ENCODE measurements at regions not wholly inside any gene's neighbourhood (a gene's known extent, or its start where the extent isn't known, plus 50 kb on each side); places are given as distances from the start of the nearest gene placed in this dataset.
"Not testable (repeated sequence)": the region's sequence is repeated elsewhere in the genome, so short reads cannot be mapped to it uniquely, and the experiment has no call there.

DNA sequence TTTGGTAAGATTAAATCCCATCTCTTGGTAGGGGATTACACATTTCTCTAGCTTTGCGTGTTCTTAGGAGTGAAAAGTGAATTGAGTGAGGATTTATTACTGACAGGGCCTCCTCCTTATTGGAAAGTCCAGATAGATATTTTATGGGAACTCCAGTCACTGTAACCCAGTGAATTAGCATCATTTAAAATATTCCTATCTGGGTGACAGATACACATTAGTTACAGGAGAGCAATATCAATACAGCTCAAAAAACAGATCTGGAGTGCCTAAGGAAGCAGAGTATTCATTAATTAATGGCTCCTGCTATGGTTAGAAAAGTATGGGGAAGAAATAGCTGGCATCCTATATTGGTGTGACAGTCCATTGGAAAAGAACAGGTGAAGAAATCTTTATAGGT is 248.2 kb downstream of the SLITRK6 start:
- Histone ChIP-seq H4K20me1 (ENCODE audit: control insufficient read depth, insufficient read depth, low read length, poor library complexity, severe bottlenecking) (no peaks in the 10 kb centered on the region), H3K36me3 (replicated peaks in 1 of 2; ENCODE audit: control extremely low read depth in 1 of 2, control insufficient read depth in 1 of 2, extremely low read depth in 1 of 2, insufficient read depth in 2 of 2, low read length in 1 of 2) (no peaks in the 10 kb centered on the region), H3K4me2 (replicated peaks; ENCODE audit: low read depth, low read length, poor library complexity, severe bottlenecking) (no peak overlapping the region), H3K4me3 (ENCODE audit: control extremely low read depth in 1 of 5, extremely low read depth in 1 of 5, insufficient read depth in 1 of 5, low read depth in 2 of 5, low read length in 4 of 5) (no peak overlapping the region), H2AFZ (ENCODE audit: insufficient read depth, low read depth, low read length, poor library complexity, severe bottlenecking) (no peak overlapping the region), H3K27me3 (replicated peaks in 1 of 4; ENCODE audit: control extremely low read depth in 1 of 4, control insufficient read depth in 3 of 4, insufficient read depth in 4 of 4, low read length in 3 of 4) (no peaks in the 10 kb centered on the region), H3K4me1 (ENCODE audit: control insufficient read depth in 2 of 2, insufficient read depth in 2 of 2, low read length in 2 of 2) (no peaks in the 10 kb centered on the region), H3K9ac (ENCODE audit: low read length) (no peak overlapping the region), H3K27ac (ENCODE audit: low read length in 2 of 2) (no peak overlapping the region), H3K9me3 (ENCODE audit: control extremely low read depth in 1 of 3, control insufficient read depth in 2 of 3, insufficient read depth in 1 of 3, low read length in 2 of 3) (peaks cover 0 to 7% (median 1%) of the 10 kb centered on the region in 3 donors), H3K79me2 (ENCODE audit: control insufficient read depth, insufficient read depth, low read length) (no peaks in the 10 kb centered on the region)
- no peak for DNase-seq
- Mint-ChIP-seq H3K27ac (no peak overlapping the region), H3K4me3 (no peak overlapping the region), H3K4me1 (no peaks in the 10 kb centered on the region), H3K9me3 (ENCODE audit: insufficient read depth) (peaks cover 12% of the 10 kb centered on the region), H3K27me3 (no peaks in the 10 kb centered on the region)
- ChIA-PET POLR2A (no interaction called here), CTCF (no interaction called here)
- ATAC-seq (ENCODE audit: low read depth), result no peak
- intact Hi-C loops (cut with micrococcal nuclease), result no loop called here
- no peak for TF ChIP-seq EZH2 (IDR thresholded peaks at IDR 0.05; ENCODE audit: borderline replicate concordance, insufficient read depth, low read depth, low read length, poor library complexity, severe bottlenecking)
- TF ChIP-seq, protein P1, sequence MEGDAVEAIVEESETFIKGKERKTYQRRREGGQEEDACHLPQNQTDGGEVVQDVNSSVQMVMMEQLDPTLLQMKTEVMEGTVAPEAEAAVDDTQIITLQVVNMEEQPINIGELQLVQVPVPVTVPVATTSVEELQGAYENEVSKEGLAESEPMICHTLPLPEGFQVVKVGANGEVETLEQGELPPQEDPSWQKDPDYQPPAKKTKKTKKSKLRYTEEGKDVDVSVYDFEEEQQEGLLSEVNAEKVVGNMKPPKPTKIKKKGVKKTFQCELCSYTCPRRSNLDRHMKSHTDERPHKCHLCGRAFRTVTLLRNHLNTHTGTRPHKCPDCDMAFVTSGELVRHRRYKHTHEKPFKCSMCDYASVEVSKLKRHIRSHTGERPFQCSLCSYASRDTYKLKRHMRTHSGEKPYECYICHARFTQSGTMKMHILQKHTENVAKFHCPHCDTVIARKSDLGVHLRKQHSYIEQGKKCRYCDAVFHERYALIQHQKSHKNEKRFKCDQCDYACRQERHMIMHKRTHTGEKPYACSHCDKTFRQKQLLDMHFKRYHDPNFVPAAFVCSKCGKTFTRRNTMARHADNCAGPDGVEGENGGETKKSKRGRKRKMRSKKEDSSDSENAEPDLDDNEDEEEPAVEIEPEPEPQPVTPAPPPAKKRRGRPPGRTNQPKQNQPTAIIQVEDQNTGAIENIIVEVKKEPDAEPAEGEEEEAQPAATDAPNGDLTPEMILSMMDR (IDR thresholded peaks at IDR 0.05), result no peak
- no CpG with 5 or more reads among the region's 1 CpG for WGBS (ENCODE audit: insufficient coverage)

DNA sequence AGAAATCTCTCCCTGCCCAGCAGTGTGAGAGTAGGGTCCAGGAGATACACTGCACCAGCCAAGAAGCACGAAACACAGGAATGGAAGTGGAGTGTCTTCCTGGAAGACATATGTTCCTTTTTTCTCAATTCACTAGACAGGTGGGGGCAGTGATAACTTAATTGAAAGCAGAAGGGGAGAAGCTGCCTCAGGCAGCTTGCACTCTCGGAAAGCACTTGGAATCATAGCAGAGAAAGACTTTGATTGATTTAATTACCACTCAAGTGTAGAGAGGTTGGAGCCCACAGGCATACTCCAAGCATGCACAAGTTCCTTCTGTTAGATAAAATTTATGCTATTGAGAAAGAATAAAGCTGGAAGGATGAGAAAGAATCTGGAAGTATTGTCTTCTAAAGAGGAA is 249.4 kb downstream of the SLITRK6 start:
- no peak overlapping the region for H3K4me2 ChIP-seq (replicated peaks; ENCODE audit: low read depth, low read length, poor library complexity, severe bottlenecking)
- H2AFZ ChIP-seq (ENCODE audit: insufficient read depth, low read depth, low read length, poor library complexity, severe bottlenecking), result no peak overlapping the region
- no peaks in the 10 kb centered on the region for H3K36me3 ChIP-seq (replicated peaks in 1 of 2; ENCODE audit: control extremely low read depth in 1 of 2, control insufficient read depth in 1 of 2, extremely low read depth in 1 of 2, insufficient read depth in 2 of 2, low read length in 1 of 2)
- no peak for TF ChIP-seq EZH2 (IDR thresholded peaks at IDR 0.05; ENCODE audit: borderline replicate concordance, insufficient read depth, low read depth, low read length, poor library complexity, severe bottlenecking)
- TF ChIP-seq, protein P1 (IDR thresholded peaks at IDR 0.05), result no peak
- H3K4me3 ChIP-seq (ENCODE audit: control extremely low read depth in 1 of 5, extremely low read depth in 1 of 5, insufficient read depth in 1 of 5, low read depth in 2 of 5, low read length in 4 of 5), result no peak overlapping the region
- no peak for DNase-seq
- CTCF ChIA-PET, result no interaction called here
- no peaks in the 10 kb centered on the region for H3K27me3 Mint-ChIP-seq
- no peak for ATAC-seq (ENCODE audit: low read depth)
- H4K20me1 ChIP-seq (ENCODE audit: control insufficient read depth, insufficient read depth, low read length, poor library complexity, severe bottlenecking), result no peaks in the 10 kb centered on the region
- H3K9ac ChIP-seq (ENCODE audit: low read length), result no peak overlapping the region
- 60% methylated on average over 1 of the region's 2 CpGs for WGBS (ENCODE audit: insufficient coverage)
- H3K79me2 ChIP-seq (ENCODE audit: control insufficient read depth, insufficient read depth, low read length), result no peaks in the 10 kb centered on the region
- POLR2A ChIA-PET, result no interaction called here
- H3K27me3 ChIP-seq (replicated peaks in 1 of 4; ENCODE audit: control extremely low read depth in 1 of 4, control insufficient read depth in 3 of 4, insufficient read depth in 4 of 4, low read length in 3 of 4), result no peaks in the 10 kb centered on the region
- H3K4me3 Mint-ChIP-seq, result no peak overlapping the region
- no peak overlapping the region for H3K27ac Mint-ChIP-seq
- intact Hi-C loops (cut with micrococcal nuclease), result no loop called here
- H3K9me3 ChIP-seq (ENCODE audit: control extremely low read depth in 1 of 3, control insufficient read depth in 2 of 3, insufficient read depth in 1 of 3, low read length in 2 of 3), result peaks cover 0 to 7% (median 1%) of the 10 kb centered on the region in 3 donors
- no peaks in the 10 kb centered on the region for H3K4me1 ChIP-seq (ENCODE audit: control insufficient read depth in 2 of 2, insufficient read depth in 2 of 2, low read length in 2 of 2)
- no peaks in the 10 kb centered on the region for H3K4me1 Mint-ChIP-seq
- no peak overlapping the region for H3K27ac ChIP-seq (ENCODE audit: low read length in 2 of 2)
- H3K9me3 Mint-ChIP-seq (ENCODE audit: insufficient read depth), result peaks cover 12% of the 10 kb centered on the region

DNA sequence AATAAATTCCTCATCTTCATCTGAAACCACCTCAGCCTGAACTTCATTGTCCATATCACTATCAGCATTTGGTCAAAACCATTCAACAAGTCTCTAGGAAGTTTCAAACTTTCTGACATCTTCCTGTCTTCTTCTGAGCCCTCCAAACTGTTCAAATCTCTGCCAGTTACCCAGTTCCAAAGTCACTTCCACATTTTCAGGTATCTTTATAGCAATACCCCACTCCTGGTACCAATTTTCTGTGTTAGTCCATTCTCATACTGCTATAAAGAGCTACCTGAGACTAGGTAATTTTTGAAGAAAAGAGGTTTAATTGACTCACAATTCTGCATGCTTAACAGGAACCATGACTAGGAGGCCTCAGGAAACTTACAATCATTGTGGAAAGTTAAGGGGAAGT is 250.4 kb downstream of the SLITRK6 start:
- H3K27me3 Mint-ChIP-seq; H4K20me1 ChIP-seq (ENCODE audit: control insufficient read depth, insufficient read depth, low read length, poor library complexity, severe bottlenecking): not testable (repeated sequence)

More for the DNA sequence above, 250.4 kb downstream of the SLITRK6 start:
- POLR2A ChIA-PET; intact Hi-C loops (cut with micrococcal nuclease); H3K4me3 Mint-ChIP-seq; H3K9me3 ChIP-seq (ENCODE audit: control extremely low read depth in 1 of 3, control insufficient read depth in 2 of 3, insufficient read depth in 1 of 3, low read length in 2 of 3); H3K4me2 ChIP-seq (replicated peaks; ENCODE audit: low read depth, low read length, poor library complexity, severe bottlenecking); H3K4me1 Mint-ChIP-seq; H3K27ac ChIP-seq (ENCODE audit: low read length in 2 of 2); H3K9ac ChIP-seq (ENCODE audit: low read length); H3K27me3 ChIP-seq (replicated peaks in 1 of 4; ENCODE audit: control extremely low read depth in 1 of 4, control insufficient read depth in 3 of 4, insufficient read depth in 4 of 4, low read length in 3 of 4); H3K4me3 ChIP-seq (ENCODE audit: control extremely low read depth in 1 of 5, extremely low read depth in 1 of 5, insufficient read depth in 1 of 5, low read depth in 2 of 5, low read length in 4 of 5); H3K4me1 ChIP-seq (ENCODE audit: control insufficient read depth in 2 of 2, insufficient read depth in 2 of 2, low read length in 2 of 2); H3K36me3 ChIP-seq (replicated peaks in 1 of 2; ENCODE audit: control extremely low read depth in 1 of 2, control insufficient read depth in 1 of 2, extremely low read depth in 1 of 2, insufficient read depth in 2 of 2, low read length in 1 of 2); H2AFZ ChIP-seq (ENCODE audit: insufficient read depth, low read depth, low read length, poor library complexity, severe bottlenecking); CTCF ChIA-PET; DNase-seq; H3K27ac Mint-ChIP-seq; H3K79me2 ChIP-seq (ENCODE audit: control insufficient read depth, insufficient read depth, low read length); ATAC-seq (ENCODE audit: low read depth): not testable (repeated sequence)
- peaks cover 12% of the 10 kb centered on the region for H3K9me3 Mint-ChIP-seq (ENCODE audit: insufficient read depth)

All from B cell (primary cell).